Thoracic aorta (tissue), 2 donors: ENCODE measurements at regions not wholly inside any gene's neighbourhood (a gene's known extent, or its start where the extent isn't known, plus 50 kb on each side); places are given as distances from the start of the nearest gene placed in this dataset.

Experiments used
- ATAC-seq: fragments of 150-250 bp; one replicate; pipeline ENCODE4 v1.8.0; 2017; ENCODE audit warnings: low read depth; ENCODE audit not compliant: insufficient number of reproducible peaks, low FRiP score
- DNase-seq: peaks from one replicate; pipeline ENCODE4 v3.0.0-alpha.2; 2020; ENCODE audit warnings: low spot score
- H3K27ac ChIP-seq, 2 donors: fragments of 200-600 bp; sonication (generic); 1 replicate in 1 of 2; 2 replicates in 1 of 2; pipeline ENCODE4 v1.5.1; 2016; ENCODE audit warnings: mild to moderate bottlenecking in 2 of 2, moderate library complexity in 2 of 2
- H3K27me3 ChIP-seq: fragments of 200-600 bp; sonication (generic); replicated peaks from 2 replicates; pipeline ENCODE4 v1.6.0; 2016; ENCODE audit warnings: mild to moderate bottlenecking; ENCODE audit not compliant: insufficient read depth
- H3K36me3 ChIP-seq: fragments of 200-600 bp; sonication (generic); one replicate; pipeline ENCODE4 v1.5.1; 2016
- H3K4me1 ChIP-seq, 2 donors: fragments of 200-600 bp; sonication (generic); 1 replicate in 1 of 2; 2 replicates in 1 of 2; pipeline versions ENCODE4 v1.5.1 to v1.6.0; 2016; ENCODE audit warnings: low read depth in 2 of 2, mild to moderate bottlenecking in 1 of 2; ENCODE audit not compliant: control insufficient read depth in 1 of 2
- H3K4me3 ChIP-seq: fragments of 200-600 bp; sonication (generic); 2 replicates; pipeline ENCODE4 v1.5.1; 2016; ENCODE audit warnings: mild to moderate bottlenecking
- H3K9me3 ChIP-seq: fragments of 200-600 bp; sonication (generic); 2 replicates; pipeline ENCODE4 v1.5.1; 2016
- CTCF ChIP-seq: fragments of 200-600 bp; sonication (generic); IDR thresholded peaks from one replicate; pipeline ENCODE4 v1.5.1; 2019; ENCODE audit warnings: antibody characterized with exemption

GRCh38 chr10:42479057-42479456 is 159.3 kb downstream of the ZNF33B start:
- Histone ChIP-seq H3K27ac (no peak overlapping the region), H3K36me3 (no peaks in the 10 kb centered on the region), H3K4me3 (no peak overlapping the region), H3K9me3 (no peaks in the 10 kb centered on the region), H3K27me3 (no peaks in the 10 kb centered on the region), H3K4me1 (no peaks in the 10 kb centered on the region)
- no peak for TF ChIP-seq CTCF
- DNase-seq: no peak
- ATAC-seq: no peak

GRCh38 chr10:42477170-42477569 is 161.2 kb downstream of the ZNF33B start:
- DNase-seq: no peak
- no peaks in the 10 kb centered on the region for H3K27me3 ChIP-seq
- no peak overlapping the region for H3K4me3 ChIP-seq
- no peak for ATAC-seq
- no peak overlapping the region for H3K27ac ChIP-seq
- no peaks in the 10 kb centered on the region for H3K9me3 ChIP-seq
- no peaks in the 10 kb centered on the region for H3K4me1 ChIP-seq
- no peak for TF ChIP-seq CTCF
- no peaks in the 10 kb centered on the region for H3K36me3 ChIP-seq

DNA sequence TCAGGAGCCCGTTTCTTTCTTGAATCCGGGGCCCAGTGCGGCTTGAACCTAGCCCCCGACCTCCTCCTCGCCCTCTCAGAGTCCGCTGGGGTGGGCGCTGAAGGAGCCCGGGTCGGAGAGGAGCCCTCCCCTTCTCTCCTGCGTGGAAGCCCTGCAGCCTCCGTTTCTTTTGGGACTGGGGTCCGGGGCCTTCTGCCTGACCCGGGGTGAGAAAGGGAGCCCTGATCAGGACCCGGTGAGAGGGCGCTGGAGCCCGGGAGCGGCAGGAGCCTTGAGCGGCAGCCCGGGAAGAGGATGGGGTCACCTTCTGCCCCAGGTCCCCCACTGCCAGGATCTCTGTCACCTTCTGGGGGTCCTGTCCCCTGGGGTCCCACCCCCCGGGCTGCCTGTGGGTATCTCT is 162.3 kb downstream of the ZNF33B start:
- ATAC-seq: no peak
- peak overlapping the region in 1 of 2 donors; percentile 38 for H3K27ac ChIP-seq

DNA sequence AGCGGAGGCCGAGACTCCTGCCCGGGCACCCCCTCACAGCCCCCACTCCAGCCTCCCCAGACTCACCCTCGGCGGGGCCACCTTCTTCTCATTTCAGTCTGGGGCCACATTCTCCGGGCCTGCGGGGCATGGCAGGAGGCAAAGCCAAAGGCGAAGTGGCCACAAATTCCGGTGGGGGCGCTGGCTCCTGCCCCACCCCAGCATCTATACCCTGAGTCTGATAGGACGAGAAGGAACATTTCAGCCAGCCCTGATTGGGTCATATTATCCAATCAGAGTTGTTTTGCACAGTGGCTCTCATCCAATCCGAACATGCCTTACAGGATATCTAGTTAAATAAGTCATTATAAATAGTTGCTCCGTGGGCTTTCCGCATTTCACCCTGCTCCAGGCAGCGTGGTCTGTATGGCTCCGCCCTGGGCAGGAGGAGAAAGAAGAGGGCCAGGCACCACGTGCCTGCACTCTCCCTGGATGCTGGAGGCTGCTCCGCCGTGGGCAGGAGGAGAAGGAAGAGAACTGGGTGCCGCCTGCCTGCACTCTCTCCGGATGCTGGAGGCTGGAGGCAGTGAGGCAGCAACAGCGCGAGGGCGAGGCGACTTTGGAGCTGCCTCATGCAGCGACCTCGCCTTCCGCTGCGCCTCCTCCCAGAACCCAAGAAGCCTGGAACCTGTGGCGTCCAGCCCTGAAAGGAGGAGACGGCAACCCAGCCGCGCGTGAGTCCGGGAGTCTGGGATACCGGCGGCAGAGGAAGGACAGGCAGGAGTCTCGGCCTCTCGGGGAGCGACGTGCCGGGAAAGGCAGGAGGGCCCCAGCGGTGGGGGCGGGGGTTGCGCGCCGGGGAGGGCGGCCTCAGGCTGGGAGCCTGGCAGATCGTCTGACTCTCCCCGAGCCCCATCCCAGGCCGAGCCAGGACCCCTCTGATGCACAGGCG is 162.9 kb downstream of the ZNF33B start:
- no peaks in the 10 kb centered on the region for H3K27me3 ChIP-seq
- TF ChIP-seq CTCF: no peak
- H3K36me3 ChIP-seq: no peaks in the 10 kb centered on the region
- no peaks in the 10 kb centered on the region for H3K9me3 ChIP-seq
- H3K4me3 ChIP-seq: peak overlapping the region; percentile 71
- peak overlapping the region in 1 of 2 donors; percentile 38 for H3K27ac ChIP-seq
- H3K4me1 ChIP-seq: no peaks in the 10 kb centered on the region
- peak; percentile 67 for ATAC-seq
- no peak for DNase-seq

More for the DNA sequence above, 162.3 kb downstream of the ZNF33B start:
- H3K27me3 ChIP-seq: no peaks in the 10 kb centered on the region
- no peaks in the 10 kb centered on the region for H3K36me3 ChIP-seq
- TF ChIP-seq CTCF: no peak
- no peaks in the 10 kb centered on the region for H3K4me1 ChIP-seq
- DNase-seq: no peak
- no peaks in the 10 kb centered on the region for H3K9me3 ChIP-seq
- H3K4me3 ChIP-seq: peak overlapping the region; percentile 71

DNA sequence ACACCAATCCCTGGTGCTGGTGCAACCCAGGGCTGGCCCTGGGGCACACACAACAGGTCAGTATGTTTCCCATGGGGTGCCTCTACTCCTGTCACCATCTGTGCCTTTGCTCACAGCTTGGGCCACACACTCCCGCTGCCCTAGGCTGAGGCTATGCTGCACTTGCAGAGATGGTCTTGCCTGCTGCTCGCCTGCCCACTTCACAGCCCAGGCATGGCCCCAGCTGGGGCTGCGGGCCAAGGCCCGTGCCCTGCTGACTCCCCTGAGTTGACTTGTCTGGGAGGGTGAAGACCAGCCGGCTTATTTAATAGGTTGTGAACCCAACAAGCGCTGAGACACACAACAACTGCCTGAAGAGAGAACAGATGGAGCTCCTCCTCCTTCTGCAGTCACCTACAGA is 184.1 kb downstream of the ZNF33B start:
- H3K27ac ChIP-seq: no peak overlapping the region
- H3K27me3 ChIP-seq: no peaks in the 10 kb centered on the region
- TF ChIP-seq CTCF: no peak
- H3K4me1 ChIP-seq: no peaks in the 10 kb centered on the region
- no peaks in the 10 kb centered on the region for H3K9me3 ChIP-seq
- no peaks in the 10 kb centered on the region for H3K36me3 ChIP-seq
- no peak overlapping the region for H3K4me3 ChIP-seq
- ATAC-seq (no peak), DNase-seq (no peak)
